Cerebellar cortex (tissue), 1 donor: ENCODE measurements at regions not wholly inside any gene's neighbourhood (a gene's known extent, or its start where the extent isn't known, plus 50 kb on each side); places are given as distances from the start of the nearest gene placed in this dataset.

ENCODE experiments used
- DNase-seq: peaks from one replicate; pipeline ENCODE4 v3.0.0-alpha.2; 2015; ENCODE audit warnings: low spot score

- no peak for DNase-seq
Observed at GRCh38 chr3:189117087-189117486, 54.7 kb upstream of the TPRG1 start.

- no peak for DNase-seq
Observed at GRCh38 chr3:189118896-189119295, 52.9 kb upstream of the TPRG1 start.

- DNase-seq, result no peak
Observed at GRCh38 chr3:189119950-189120349, 51.8 kb upstream of the TPRG1 start.

- no peak for DNase-seq
Observed at GRCh38 chr3:189121092-189121491, 50.7 kb upstream of the TPRG1 start.
